ENCODE measurements at regions not wholly inside any gene's neighbourhood (a gene's known extent, or its start where the extent isn't known, plus 50 kb on each side); places are given as distances from the start of the nearest gene placed in this dataset.

- no peaks in the 10 kb centered on the region for H3K9me3 ChIP-seq (ENCODE audit: control insufficient read depth in 2 of 3, insufficient read depth in 1 of 3, low read length in 3 of 3)
- H3K4me3 ChIP-seq (ENCODE audit: low read length in 3 of 3) = no peak overlapping the region
- intact Hi-C loops (cut with DNase I) = no loop called here
- DNase-seq (no peak), FAIRE-seq (no peak)
- no peak for TF ChIP-seq CTCF (IDR thresholded peaks at IDR 0.05; ENCODE audit: borderline replicate concordance, extremely low read depth, insufficient read depth)
- H3K27ac ChIP-seq (ENCODE audit: low read depth in 2 of 2, low read length in 2 of 2) = no peak overlapping the region
- no peak overlapping the region for H3K9ac ChIP-seq (ENCODE audit: low read length in 3 of 3)
- H3K4me1 ChIP-seq (ENCODE audit: control insufficient read depth in 2 of 3, insufficient read depth in 2 of 3, low read depth in 1 of 3, low read length in 3 of 3) = no peaks in the 10 kb centered on the region
- H3K36me3 ChIP-seq (ENCODE audit: control insufficient read depth in 2 of 3, insufficient read depth in 3 of 3, low read length in 3 of 3) = no peaks in the 10 kb centered on the region
- no peaks in the 10 kb centered on the region for H3K27me3 ChIP-seq (ENCODE audit: control insufficient read depth, insufficient read depth, low read length)
Observed at GRCh38 chrX:112137276-112137675, 54.7 kb upstream of the TRPC5 start.

Data from kidney (tissue), 13 donors.